ENCODE measurements at regions not wholly inside any gene's neighbourhood (a gene's known extent, or its start where the extent isn't known, plus 50 kb on each side); places are given as distances from the start of the nearest gene placed in this dataset.

GRCh38 chr12:91985002-91985787 is 160.5 kb downstream of the BTG1 start:
- intact Hi-C loops (cut with DNase I), result no loop called here
- ATAC-seq (ENCODE audit: poor library complexity) (peak; percentile 38), DNase-seq (no peak)

- DNase-seq, result no peak
- ATAC-seq (ENCODE audit: poor library complexity), result no peak
- intact Hi-C loops (cut with DNase I), result no loop called here
These were observed 161.1 kb downstream of the BTG1 start for GRCh38 chr12:91984556-91984955.

- no peak for DNase-seq
- intact Hi-C loops (cut with DNase I), result no loop called here
- ATAC-seq (ENCODE audit: poor library complexity), result no peak
These were observed 161.7 kb downstream of the BTG1 start for GRCh38 chr12:91983935-91984334.

- DNase-seq (no peak), ATAC-seq (ENCODE audit: poor library complexity) (no peak)
- intact Hi-C loops (cut with DNase I), result no loop called here
These were observed 162.7 kb downstream of the BTG1 start for GRCh38 chr12:91982946-91983345.

GRCh38 chr12:91980389-91980821 is 165.2 kb downstream of the BTG1 start:
- peak; percentile 36 for ATAC-seq (ENCODE audit: poor library complexity)

GRCh38 chr12:91978143-91978542 is 167.5 kb downstream of the BTG1 start:
- intact Hi-C loops (cut with DNase I), result no loop called here
- no peak for ATAC-seq (ENCODE audit: poor library complexity)
- DNase-seq, result no peak

More at GRCh38 chr12:91980389-91980821, 165.2 kb downstream of the BTG1 start:
- no peak for DNase-seq
- intact Hi-C loops (cut with DNase I), result no loop called here

GRCh38 chr12:91975891-91976290 is 169.8 kb downstream of the BTG1 start:
- intact Hi-C loops (cut with DNase I), result no loop called here
- no peak for ATAC-seq (ENCODE audit: poor library complexity)
- DNase-seq, result no peak

GRCh38 chr12:91974541-91975085 is 171.0 kb downstream of the BTG1 start:
- intact Hi-C loops (cut with DNase I), result no loop called here
- ATAC-seq (ENCODE audit: poor library complexity), result no peak
- DNase-seq, result no peak

GRCh38 chr12:91973813-91974212 is 171.8 kb downstream of the BTG1 start:
- no peak for ATAC-seq (ENCODE audit: poor library complexity)
- DNase-seq, result no peak
- intact Hi-C loops (cut with DNase I), result no loop called here

- DNase-seq, result no peak
- intact Hi-C loops (cut with DNase I), result no loop called here
These were observed 172.8 kb downstream of the BTG1 start for GRCh38 chr12:91972896-91973295.

GRCh38 chr12:91968777-91969171 is 176.9 kb downstream of the BTG1 start:
- no peak for DNase-seq
- intact Hi-C loops (cut with DNase I), result no loop called here

More at GRCh38 chr12:91972896-91973295, 172.8 kb downstream of the BTG1 start:
- no peak for ATAC-seq (ENCODE audit: poor library complexity)

GRCh38 chr12:91968076-91968776 is 177.4 kb downstream of the BTG1 start:
- ATAC-seq (ENCODE audit: poor library complexity) (no peak), DNase-seq (no peak)
- intact Hi-C loops (cut with DNase I), result no loop called here

More at GRCh38 chr12:91968777-91969171, 176.9 kb downstream of the BTG1 start:
- ATAC-seq (ENCODE audit: poor library complexity), result no peak

- ATAC-seq (ENCODE audit: poor library complexity), result peak; percentile 49
- DNase-seq, result no peak
- intact Hi-C loops (cut with DNase I), result no loop called here
These were observed 178.1 kb downstream of the BTG1 start for GRCh38 chr12:91967590-91967989.

GRCh38 chr12:91965781-91966180 is 179.9 kb downstream of the BTG1 start:
- DNase-seq (no peak), ATAC-seq (ENCODE audit: poor library complexity) (no peak)
- intact Hi-C loops (cut with DNase I), result no loop called here

GRCh38 chr12:91964501-91964900 is 181.1 kb downstream of the BTG1 start:
- no peak for DNase-seq
- intact Hi-C loops (cut with DNase I), result no loop called here

GRCh38 chr12:91959220-91959619 is 186.4 kb downstream of the BTG1 start:
- DNase-seq (no peak), ATAC-seq (ENCODE audit: poor library complexity) (no peak)
- intact Hi-C loops (cut with DNase I), result no loop called here

More at GRCh38 chr12:91964501-91964900, 181.1 kb downstream of the BTG1 start:
- ATAC-seq (ENCODE audit: poor library complexity), result no peak

- ATAC-seq (ENCODE audit: poor library complexity), result no peak
- no peak for DNase-seq
- intact Hi-C loops (cut with DNase I), result no loop called here
These were observed 186.8 kb downstream of the BTG1 start for GRCh38 chr12:91958816-91959215.

GRCh38 chr12:91954747-91955146 is 190.9 kb downstream of the BTG1 start:
- DNase-seq (no peak), ATAC-seq (ENCODE audit: poor library complexity) (no peak)
- intact Hi-C loops (cut with DNase I), result no loop called here

- no peak for DNase-seq
- ATAC-seq (ENCODE audit: poor library complexity), result no peak
- intact Hi-C loops (cut with DNase I), result no loop called here
These were observed 191.3 kb downstream of the BTG1 start for GRCh38 chr12:91954326-91954725.

- DNase-seq, result no peak
- ATAC-seq (ENCODE audit: poor library complexity), result no peak
- intact Hi-C loops (cut with DNase I), result no loop called here
These were observed 192.7 kb downstream of the BTG1 start for GRCh38 chr12:91952916-91953315.

Data from Right ventricle myocardium superior (tissue), 1 donor.